ENCODE measurements at regions not wholly inside any gene's neighbourhood (a gene's known extent, or its start where the extent isn't known, plus 50 kb on each side); places are given as distances from the start of the nearest gene placed in this dataset.

GRCh38 chr6:56005426-56005825 is 130.0 kb upstream of the BMP5 start:
- no peaks in the 10 kb centered on the region for H3K36me3 ChIP-seq (ENCODE audit: control insufficient read depth, insufficient read depth, low read length)
- H3K27ac ChIP-seq (ENCODE audit: low read depth, low read length), result no peak overlapping the region
- no peaks in the 10 kb centered on the region for H3K4me1 ChIP-seq (ENCODE audit: control insufficient read depth, insufficient read depth, low read length)
- H3K9ac ChIP-seq (ENCODE audit: low read length), result no peak overlapping the region
- H3K27me3 ChIP-seq (ENCODE audit: control insufficient read depth, insufficient read depth, low read length), result no peaks in the 10 kb centered on the region
- H3K4me3 ChIP-seq (ENCODE audit: low read length), result no peak overlapping the region

GRCh38 chr6:56004426-56004825 is 129.0 kb upstream of the BMP5 start:
- Histone ChIP-seq H3K27me3 (ENCODE audit: control insufficient read depth, insufficient read depth, low read length) (no peaks in the 10 kb centered on the region), H3K27ac (ENCODE audit: low read depth, low read length) (no peak overlapping the region), H3K4me1 (ENCODE audit: control insufficient read depth, insufficient read depth, low read length) (no peaks in the 10 kb centered on the region), H3K36me3 (ENCODE audit: control insufficient read depth, insufficient read depth, low read length) (no peaks in the 10 kb centered on the region), H3K9ac (ENCODE audit: low read length) (no peak overlapping the region), H3K4me3 (ENCODE audit: low read length) (no peak overlapping the region)

- H3K4me3 ChIP-seq (ENCODE audit: low read length), result no peak overlapping the region
- H3K4me1 ChIP-seq (ENCODE audit: control insufficient read depth, insufficient read depth, low read length), result no peaks in the 10 kb centered on the region
- no peaks in the 10 kb centered on the region for H3K36me3 ChIP-seq (ENCODE audit: control insufficient read depth, insufficient read depth, low read length)
- no peak overlapping the region for H3K27ac ChIP-seq (ENCODE audit: low read depth, low read length)
- no peak overlapping the region for H3K9ac ChIP-seq (ENCODE audit: low read length)
- H3K27me3 ChIP-seq (ENCODE audit: control insufficient read depth, insufficient read depth, low read length), result no peaks in the 10 kb centered on the region
These were observed 128.2 kb upstream of the BMP5 start for GRCh38 chr6:56003616-56004015.

GRCh38 chr6:56002336-56002735 is 126.9 kb upstream of the BMP5 start:
- no peak overlapping the region for H3K9ac ChIP-seq (ENCODE audit: low read length)
- no peak overlapping the region for H3K4me3 ChIP-seq (ENCODE audit: low read length)
- H3K27ac ChIP-seq (ENCODE audit: low read depth, low read length), result no peak overlapping the region
- H3K4me1 ChIP-seq (ENCODE audit: control insufficient read depth, insufficient read depth, low read length), result no peaks in the 10 kb centered on the region
- no peaks in the 10 kb centered on the region for H3K27me3 ChIP-seq (ENCODE audit: control insufficient read depth, insufficient read depth, low read length)
- no peaks in the 10 kb centered on the region for H3K36me3 ChIP-seq (ENCODE audit: control insufficient read depth, insufficient read depth, low read length)

GRCh38 chr6:55998576-55998975 is 123.2 kb upstream of the BMP5 start:
- Histone ChIP-seq H3K27me3 (ENCODE audit: control insufficient read depth, insufficient read depth, low read length) (no peaks in the 10 kb centered on the region), H3K4me1 (ENCODE audit: control insufficient read depth, insufficient read depth, low read length) (no peaks in the 10 kb centered on the region), H3K36me3 (ENCODE audit: control insufficient read depth, insufficient read depth, low read length) (no peaks in the 10 kb centered on the region), H3K27ac (ENCODE audit: low read depth, low read length) (no peak overlapping the region), H3K9ac (ENCODE audit: low read length) (no peak overlapping the region), H3K4me3 (ENCODE audit: low read length) (no peak overlapping the region)

- H3K27ac ChIP-seq (ENCODE audit: low read depth, low read length), result no peak overlapping the region
- H3K4me1 ChIP-seq (ENCODE audit: control insufficient read depth, insufficient read depth, low read length), result no peaks in the 10 kb centered on the region
- no peaks in the 10 kb centered on the region for H3K36me3 ChIP-seq (ENCODE audit: control insufficient read depth, insufficient read depth, low read length)
- H3K4me3 ChIP-seq (ENCODE audit: low read length), result no peak overlapping the region
- no peak overlapping the region for H3K9ac ChIP-seq (ENCODE audit: low read length)
- H3K27me3 ChIP-seq (ENCODE audit: control insufficient read depth, insufficient read depth, low read length), result no peaks in the 10 kb centered on the region
These were observed 122.0 kb upstream of the BMP5 start for GRCh38 chr6:55997223-55997874.

- H3K4me3 ChIP-seq (ENCODE audit: low read length), result no peak overlapping the region
- H3K27ac ChIP-seq (ENCODE audit: low read depth, low read length), result no peak overlapping the region
- H3K4me1 ChIP-seq (ENCODE audit: control insufficient read depth, insufficient read depth, low read length), result no peaks in the 10 kb centered on the region
- H3K36me3 ChIP-seq (ENCODE audit: control insufficient read depth, insufficient read depth, low read length), result no peaks in the 10 kb centered on the region
- no peak overlapping the region for H3K9ac ChIP-seq (ENCODE audit: low read length)
- H3K27me3 ChIP-seq (ENCODE audit: control insufficient read depth, insufficient read depth, low read length), result no peaks in the 10 kb centered on the region
These were observed 119.1 kb upstream of the BMP5 start for GRCh38 chr6:55994531-55994930.

GRCh38 chr6:55993418-55993817 is 118.0 kb upstream of the BMP5 start:
- Histone ChIP-seq H3K9ac (ENCODE audit: low read length) (no peak overlapping the region), H3K36me3 (ENCODE audit: control insufficient read depth, insufficient read depth, low read length) (no peaks in the 10 kb centered on the region), H3K4me3 (ENCODE audit: low read length) (no peak overlapping the region)

GRCh38 chr6:55992546-55992945 is 117.2 kb upstream of the BMP5 start:
- no peaks in the 10 kb centered on the region for H3K27me3 ChIP-seq (ENCODE audit: control insufficient read depth, insufficient read depth, low read length)
- H3K36me3 ChIP-seq (ENCODE audit: control insufficient read depth, insufficient read depth, low read length), result no peaks in the 10 kb centered on the region
- no peak overlapping the region for H3K27ac ChIP-seq (ENCODE audit: low read depth, low read length)
- H3K9ac ChIP-seq (ENCODE audit: low read length), result no peak overlapping the region
- H3K4me3 ChIP-seq (ENCODE audit: low read length), result no peak overlapping the region
- no peaks in the 10 kb centered on the region for H3K4me1 ChIP-seq (ENCODE audit: control insufficient read depth, insufficient read depth, low read length)

More at GRCh38 chr6:55993418-55993817, 118.0 kb upstream of the BMP5 start:
- no peaks in the 10 kb centered on the region for H3K4me1 ChIP-seq (ENCODE audit: control insufficient read depth, insufficient read depth, low read length)
- H3K27ac ChIP-seq (ENCODE audit: low read depth, low read length), result no peak overlapping the region
- no peaks in the 10 kb centered on the region for H3K27me3 ChIP-seq (ENCODE audit: control insufficient read depth, insufficient read depth, low read length)

GRCh38 chr6:55985309-55985708 is 109.9 kb upstream of the BMP5 start:
- Histone ChIP-seq H3K36me3 (ENCODE audit: control insufficient read depth, insufficient read depth, low read length) (no peaks in the 10 kb centered on the region), H3K4me1 (ENCODE audit: control insufficient read depth, insufficient read depth, low read length) (no peaks in the 10 kb centered on the region), H3K9ac (ENCODE audit: low read length) (no peak overlapping the region), H3K27me3 (ENCODE audit: control insufficient read depth, insufficient read depth, low read length) (no peaks in the 10 kb centered on the region), H3K27ac (ENCODE audit: low read depth, low read length) (no peak overlapping the region), H3K4me3 (ENCODE audit: low read length) (no peak overlapping the region)

GRCh38 chr6:55983861-55984260 is 108.5 kb upstream of the BMP5 start:
- Histone ChIP-seq H3K27me3 (ENCODE audit: control insufficient read depth, insufficient read depth, low read length) (no peaks in the 10 kb centered on the region), H3K36me3 (ENCODE audit: control insufficient read depth, insufficient read depth, low read length) (no peaks in the 10 kb centered on the region), H3K27ac (ENCODE audit: low read depth, low read length) (no peak overlapping the region), H3K4me3 (ENCODE audit: low read length) (no peak overlapping the region), H3K4me1 (ENCODE audit: control insufficient read depth, insufficient read depth, low read length) (no peaks in the 10 kb centered on the region), H3K9ac (ENCODE audit: low read length) (no peak overlapping the region)

GRCh38 chr6:55981660-55982059 is 106.3 kb upstream of the BMP5 start:
- no peak overlapping the region for H3K9ac ChIP-seq (ENCODE audit: low read length)
- H3K36me3 ChIP-seq (ENCODE audit: control insufficient read depth, insufficient read depth, low read length), result no peaks in the 10 kb centered on the region
- no peak overlapping the region for H3K27ac ChIP-seq (ENCODE audit: low read depth, low read length)
- no peaks in the 10 kb centered on the region for H3K27me3 ChIP-seq (ENCODE audit: control insufficient read depth, insufficient read depth, low read length)
- H3K4me1 ChIP-seq (ENCODE audit: control insufficient read depth, insufficient read depth, low read length), result no peaks in the 10 kb centered on the region
- H3K4me3 ChIP-seq (ENCODE audit: low read length), result no peak overlapping the region

GRCh38 chr6:55980627-55981211 is 105.3 kb upstream of the BMP5 start:
- H3K36me3 ChIP-seq (ENCODE audit: control insufficient read depth, insufficient read depth, low read length), result no peaks in the 10 kb centered on the region
- H3K9ac ChIP-seq (ENCODE audit: low read length), result no peak overlapping the region
- no peaks in the 10 kb centered on the region for H3K27me3 ChIP-seq (ENCODE audit: control insufficient read depth, insufficient read depth, low read length)

More at GRCh38 chr6:55980627-55981211, 105.3 kb upstream of the BMP5 start:
- Histone ChIP-seq H3K27ac (ENCODE audit: low read depth, low read length) (no peak overlapping the region), H3K4me1 (ENCODE audit: control insufficient read depth, insufficient read depth, low read length) (no peaks in the 10 kb centered on the region), H3K4me3 (ENCODE audit: low read length) (no peak overlapping the region)

Data from rectal smooth muscle tissue (tissue), 1 donor.